NCI-H1930 (cell line): ENCODE measurements at regions not wholly inside any gene's neighbourhood (a gene's known extent, or its start where the extent isn't known, plus 50 kb on each side); places are given as distances from the start of the nearest gene placed in this dataset.

ENCODE experiments used
- DNase-seq, 2 experiments: peaks; one replicate each; lab custom pipeline; 2025; lab: John Stamatoyannopoulos, UW

DNA sequence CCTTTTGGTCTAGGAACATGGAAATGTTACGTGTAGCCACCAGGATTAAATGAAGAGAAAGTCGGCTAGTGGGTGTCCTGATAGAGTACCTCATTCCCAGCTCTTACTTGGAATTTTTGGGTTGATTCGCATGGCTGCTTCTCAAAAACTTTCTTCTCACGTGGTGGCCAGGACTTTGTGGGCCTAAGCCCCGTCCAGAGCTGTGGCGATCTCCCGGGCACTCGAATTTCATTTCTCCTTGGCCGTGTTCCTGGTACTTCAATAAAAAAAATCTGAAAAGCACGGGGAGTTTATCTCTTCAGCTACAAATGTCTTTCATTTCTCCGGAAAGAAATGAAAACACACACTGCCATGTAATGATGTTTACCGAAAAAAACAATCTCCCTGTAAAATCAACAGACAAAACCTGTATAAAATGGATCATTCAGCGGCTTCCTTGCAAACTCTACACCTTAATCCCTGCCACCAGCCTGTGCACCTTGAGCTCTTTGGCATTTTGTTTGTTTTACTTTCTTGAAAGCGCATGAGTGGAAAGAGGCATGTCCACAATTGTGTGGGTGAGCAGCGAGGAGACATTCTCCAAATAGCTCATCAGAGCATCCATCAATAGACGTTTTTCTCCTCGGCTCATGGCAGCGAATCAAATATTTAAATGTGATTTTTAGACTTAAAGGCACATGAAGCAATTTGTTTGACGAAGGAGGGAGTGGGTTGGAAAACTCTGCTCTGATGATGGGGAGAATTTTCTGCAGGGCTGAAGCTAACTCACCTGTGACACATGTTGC is 173.1 kb downstream of the TFAP2C start:
- DNase-seq, result no peak

DNA sequence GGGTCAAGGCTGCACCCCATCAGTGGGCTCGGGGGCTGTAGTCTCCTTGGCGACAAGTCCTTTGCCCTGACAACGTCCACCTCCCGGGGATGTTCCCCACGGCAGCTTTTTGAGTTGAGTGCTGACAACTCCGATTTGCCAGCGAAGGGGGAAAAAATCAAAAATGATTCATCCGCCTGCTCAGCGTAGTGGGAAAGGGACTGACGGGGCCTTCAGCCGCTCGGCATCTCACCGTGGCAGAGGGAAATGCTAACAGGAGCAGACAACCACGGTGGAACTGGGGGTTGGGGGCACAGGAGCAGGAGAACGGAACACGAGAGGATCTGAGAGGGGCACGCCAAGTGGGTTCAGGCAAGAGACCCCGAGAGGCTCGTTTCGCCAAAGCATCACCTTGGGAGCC is 173.7 kb downstream of the TFAP2C start:
- DNase-seq, result no peak

DNA sequence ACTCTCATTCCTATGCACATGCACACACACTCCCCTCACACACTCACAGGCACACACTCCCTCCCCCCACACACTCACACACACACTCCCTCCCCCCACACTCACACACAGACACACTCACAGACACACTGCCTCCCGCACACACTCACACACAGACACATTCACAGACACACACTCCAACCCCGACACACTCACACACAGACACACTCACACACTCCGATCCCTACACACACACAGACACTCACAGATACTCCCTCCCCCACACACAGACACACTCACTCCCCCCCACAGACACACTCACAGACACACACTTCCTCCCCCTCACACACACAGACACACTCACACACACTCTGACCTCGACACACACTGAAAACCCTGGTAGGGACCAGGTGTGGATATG is 176.2 kb downstream of the TFAP2C start:
- DNase-seq, result no peak

DNA sequence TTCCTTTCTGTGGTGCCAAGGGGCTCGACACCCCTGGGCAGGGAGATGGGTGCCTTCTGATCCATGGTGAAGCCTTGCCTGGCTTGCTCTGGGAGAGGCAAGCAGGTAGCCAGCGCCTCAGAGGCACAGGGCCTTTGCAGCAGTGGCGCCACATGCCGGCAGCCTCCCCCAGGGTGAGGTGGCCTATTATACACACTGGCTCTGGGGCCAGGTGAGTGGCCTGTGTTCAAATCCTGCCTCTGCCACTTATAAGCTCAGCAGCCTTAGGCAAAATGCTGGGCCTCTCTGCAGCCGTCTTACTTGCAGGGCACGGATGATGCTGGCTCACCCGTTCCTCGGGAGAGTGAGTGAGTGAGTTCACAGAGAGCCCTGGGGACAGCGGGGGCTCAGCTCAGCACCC is 176.9 kb downstream of the TFAP2C start:
- no peak for DNase-seq

DNA sequence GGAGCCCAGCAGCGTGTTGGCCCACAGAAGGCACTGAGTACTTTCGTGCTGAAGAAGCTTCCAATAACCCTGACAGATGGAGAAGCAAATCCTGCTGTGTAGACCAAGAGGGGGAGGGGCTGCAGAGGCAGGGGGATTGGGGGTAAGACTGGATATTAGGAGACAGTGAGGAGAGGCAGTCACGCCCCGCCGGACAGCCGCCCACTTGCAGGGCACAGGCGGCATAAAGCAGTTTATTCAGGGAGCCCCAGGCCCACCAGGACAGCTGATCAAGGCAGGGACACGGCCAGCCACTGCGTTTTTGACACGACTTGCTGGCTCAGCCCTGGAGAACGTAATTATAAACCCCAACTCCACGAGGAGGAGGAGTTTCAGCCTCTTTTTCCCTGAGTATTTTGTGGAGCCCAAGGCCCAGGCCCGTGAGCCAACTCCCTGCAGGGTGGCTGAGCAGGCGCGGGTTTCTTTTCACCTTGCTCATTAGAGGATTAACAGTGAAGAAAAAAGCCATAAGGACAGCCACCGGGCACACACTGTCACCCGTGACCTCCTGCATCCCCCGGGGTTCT is 177.9 kb downstream of the TFAP2C start:
- DNase-seq, result no peak

DNA sequence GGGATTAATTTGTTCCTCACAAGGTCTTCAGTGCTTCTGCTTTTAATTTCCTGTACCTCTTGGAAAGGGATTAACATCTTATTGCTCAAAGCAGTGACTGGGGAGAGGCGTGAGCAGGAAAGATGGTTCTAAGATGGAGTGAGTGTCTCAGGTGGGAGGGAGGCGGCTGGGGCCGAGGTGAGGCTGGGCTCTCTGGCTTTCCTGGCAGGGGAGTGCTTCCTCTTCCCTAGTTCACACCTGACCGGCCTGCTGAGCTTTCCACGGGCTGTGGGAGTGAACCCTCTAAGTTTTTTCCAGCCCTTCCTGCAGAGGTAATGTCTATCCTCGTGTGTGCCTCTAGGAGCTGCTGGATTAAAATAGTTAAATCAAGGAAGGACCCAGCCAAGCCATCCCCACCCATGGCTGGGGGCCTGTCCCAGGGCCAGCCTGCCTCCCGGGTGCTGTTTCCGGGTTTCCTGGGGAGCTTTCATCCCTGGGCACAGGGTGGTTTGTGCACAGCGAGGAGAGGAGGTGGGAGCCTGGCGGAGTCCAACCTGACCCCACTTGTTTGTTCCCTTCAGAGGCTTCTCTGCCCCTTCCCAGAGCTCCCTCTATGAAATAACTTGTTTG is 179.1 kb downstream of the TFAP2C start:
- no peak for DNase-seq

DNA sequence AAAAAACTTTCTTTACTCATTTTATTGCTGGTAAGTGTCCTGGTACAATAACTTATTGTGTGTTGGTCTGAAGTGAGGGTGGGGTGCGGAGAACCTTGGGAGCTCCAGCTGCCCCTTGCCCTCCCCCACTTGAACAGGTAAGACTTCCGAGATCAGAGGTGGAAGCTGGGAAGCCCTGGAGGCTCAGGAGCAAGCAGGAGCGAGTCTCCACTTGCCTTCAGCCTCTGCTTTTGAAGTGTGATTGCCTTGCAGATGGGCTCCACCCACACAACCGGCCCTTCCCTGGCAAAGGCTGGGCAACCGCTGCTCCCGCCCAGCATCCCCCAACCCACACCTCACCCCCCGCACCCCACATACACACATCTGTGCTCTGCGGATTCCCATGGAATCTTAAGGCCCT is 179.6 kb downstream of the TFAP2C start:
- no peak for DNase-seq

DNA sequence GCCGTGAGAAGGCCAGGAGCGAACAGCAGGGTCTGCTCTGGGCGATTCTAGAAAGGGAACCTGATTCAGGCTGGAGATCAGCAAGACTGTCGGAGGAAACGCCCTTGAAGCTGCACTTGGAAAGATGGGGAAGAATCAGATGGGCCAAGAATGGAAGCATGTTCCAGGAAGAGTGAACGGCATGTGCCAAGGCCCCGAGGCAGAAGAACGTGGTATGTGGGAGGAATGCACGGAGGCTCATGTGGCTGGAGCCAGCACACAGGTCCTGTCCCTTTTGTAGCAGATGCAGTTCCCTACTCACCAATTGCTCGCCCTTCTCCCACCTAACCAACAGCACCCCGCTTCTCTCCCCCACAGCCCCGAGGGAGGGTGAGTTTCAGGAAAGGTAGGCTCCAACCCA is 180.6 kb downstream of the TFAP2C start:
- no peak for DNase-seq

DNA sequence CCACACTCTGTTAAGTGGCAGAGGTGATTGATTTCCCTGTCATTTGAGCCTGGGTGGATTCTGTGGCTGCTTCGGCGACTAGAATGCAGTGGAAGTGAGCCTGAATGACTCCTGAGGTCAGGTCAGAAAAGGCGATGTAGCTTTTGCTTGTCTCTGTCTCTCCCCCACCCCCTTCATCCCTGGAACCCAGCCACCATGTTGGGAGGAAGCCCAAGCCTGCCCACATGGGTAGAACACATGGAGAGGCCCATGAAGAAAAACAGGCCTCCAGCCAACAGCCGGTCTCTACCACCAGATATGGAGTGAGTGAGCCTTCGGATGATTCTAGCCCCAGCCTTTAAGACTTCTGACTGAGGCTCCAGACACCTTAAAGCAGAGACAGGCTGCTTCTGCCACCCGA is 181.0 kb downstream of the TFAP2C start:
- no peak for DNase-seq

DNA sequence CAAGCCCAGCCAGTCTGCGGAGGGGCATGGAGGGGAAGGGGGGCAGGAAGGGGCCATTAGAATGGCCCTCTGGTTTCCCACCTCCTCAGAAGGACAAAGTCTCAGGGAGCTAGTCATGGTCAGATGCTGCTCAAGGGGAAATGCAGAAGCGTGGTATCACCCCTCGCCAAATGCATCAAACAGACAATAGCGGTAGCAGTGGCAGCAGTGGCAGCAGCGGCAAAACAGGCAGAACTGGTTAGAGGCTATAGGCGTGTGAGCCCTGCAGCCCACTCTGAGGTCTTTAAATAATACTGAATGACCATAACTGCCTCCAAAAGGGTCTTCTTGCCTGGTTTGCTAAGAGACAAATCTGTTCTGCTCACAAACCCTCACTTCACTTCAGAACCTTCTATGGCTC is 186.7 kb downstream of the TFAP2C start:
- no peak for DNase-seq

DNA sequence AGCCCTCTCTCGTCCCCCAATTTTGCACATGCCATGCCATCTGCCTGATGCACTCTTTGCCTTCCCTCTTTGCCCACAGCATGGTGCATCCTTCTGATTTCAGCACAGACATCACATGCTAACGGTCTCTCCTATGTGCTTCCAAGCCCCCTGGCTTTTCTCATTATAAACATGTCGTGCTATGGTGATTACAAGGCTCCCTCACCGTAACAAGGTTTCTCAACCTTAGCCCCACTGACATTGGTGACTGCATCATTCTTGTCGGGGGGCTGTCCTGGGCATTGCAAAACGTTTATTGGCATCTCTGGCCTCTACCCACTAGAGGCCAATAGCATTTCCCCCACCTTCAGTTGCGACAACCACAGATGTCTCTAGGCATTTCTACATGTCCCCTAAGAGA is 187.2 kb downstream of the TFAP2C start:
- DNase-seq, result no peak

DNA sequence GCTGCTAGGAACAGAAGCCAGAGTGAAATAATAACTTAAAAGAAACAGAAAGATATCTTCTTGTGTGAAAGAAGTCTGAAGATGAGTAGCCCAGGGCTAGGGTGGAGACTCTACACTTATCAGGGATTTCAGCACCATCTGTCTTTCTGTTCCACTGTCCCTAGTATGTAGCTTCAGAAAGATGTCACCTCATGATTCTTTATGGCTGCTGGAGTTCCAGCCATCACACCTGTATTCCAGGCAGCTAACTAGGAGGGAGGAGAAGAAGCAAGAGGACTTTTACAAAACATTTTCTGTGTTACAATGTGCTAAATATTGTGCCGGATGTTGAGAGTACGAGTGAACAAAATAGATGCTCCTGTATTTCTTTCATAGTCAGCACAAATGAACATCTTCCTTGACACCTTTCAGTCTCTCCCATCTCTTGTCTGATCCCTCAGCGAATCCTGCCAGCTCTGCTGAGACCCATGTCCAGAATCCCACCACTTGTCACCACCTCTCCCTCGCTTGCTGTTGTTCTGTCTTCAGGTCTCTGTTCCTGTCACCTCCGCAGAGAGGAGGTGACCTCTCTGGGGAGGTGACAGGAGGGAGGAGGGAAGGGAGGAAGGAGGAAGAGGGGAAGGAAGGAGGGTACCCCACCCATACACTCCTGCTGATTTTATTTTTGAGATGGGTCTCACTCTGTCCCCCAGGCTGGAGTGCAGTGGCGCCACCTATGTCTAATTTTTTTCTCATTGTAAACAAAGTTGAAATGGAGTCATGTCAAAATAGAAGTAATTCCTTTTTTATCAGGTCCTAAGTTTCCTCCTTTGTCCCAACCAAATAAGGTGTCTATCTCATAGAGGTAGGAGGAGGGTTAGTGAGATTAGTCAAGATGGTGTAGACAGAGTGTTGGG is 188.9 kb downstream of the TFAP2C start:
- no peak for DNase-seq

DNA sequence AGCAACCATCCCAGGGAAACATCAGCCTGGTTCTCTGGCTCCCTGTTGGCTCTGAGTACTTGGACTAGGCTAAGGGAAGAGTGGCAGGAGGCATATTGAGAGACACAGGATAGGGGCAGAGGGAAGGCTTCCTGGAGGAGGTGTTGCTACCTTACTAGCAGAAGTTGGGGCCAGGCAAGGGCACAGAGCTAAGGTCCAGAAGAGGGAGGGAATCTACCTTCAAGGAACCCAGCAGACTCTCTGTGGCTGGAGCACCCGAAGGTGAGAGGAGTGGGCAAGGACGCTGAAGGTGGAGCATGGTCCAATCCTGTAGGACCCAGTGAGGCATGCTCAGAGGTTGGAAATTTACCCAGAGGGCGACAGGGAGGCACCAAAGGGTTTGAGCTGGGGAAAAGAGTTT is 191.9 kb downstream of the TFAP2C start:
- DNase-seq, result no peak

DNA sequence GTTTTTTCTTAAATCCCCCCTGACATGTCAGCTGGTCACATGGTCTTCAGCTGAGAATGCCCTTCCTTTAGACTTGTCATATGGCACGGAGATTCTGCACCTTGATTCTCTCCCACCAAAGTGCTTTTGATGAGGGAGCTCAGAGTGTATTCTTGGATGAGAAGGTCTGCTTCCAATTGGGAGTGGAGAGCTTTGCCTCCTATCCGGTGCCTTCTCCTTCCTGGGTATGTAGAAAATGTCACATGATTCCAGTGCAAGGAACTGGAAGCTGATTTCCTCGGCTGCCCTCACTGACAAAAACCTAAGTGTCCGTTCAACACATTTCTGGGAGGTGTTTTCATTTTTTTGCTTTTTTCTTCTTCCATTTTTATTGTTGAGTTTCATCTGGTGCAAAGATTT is 197.2 kb downstream of the TFAP2C start:
- DNase-seq, result no peak

DNA sequence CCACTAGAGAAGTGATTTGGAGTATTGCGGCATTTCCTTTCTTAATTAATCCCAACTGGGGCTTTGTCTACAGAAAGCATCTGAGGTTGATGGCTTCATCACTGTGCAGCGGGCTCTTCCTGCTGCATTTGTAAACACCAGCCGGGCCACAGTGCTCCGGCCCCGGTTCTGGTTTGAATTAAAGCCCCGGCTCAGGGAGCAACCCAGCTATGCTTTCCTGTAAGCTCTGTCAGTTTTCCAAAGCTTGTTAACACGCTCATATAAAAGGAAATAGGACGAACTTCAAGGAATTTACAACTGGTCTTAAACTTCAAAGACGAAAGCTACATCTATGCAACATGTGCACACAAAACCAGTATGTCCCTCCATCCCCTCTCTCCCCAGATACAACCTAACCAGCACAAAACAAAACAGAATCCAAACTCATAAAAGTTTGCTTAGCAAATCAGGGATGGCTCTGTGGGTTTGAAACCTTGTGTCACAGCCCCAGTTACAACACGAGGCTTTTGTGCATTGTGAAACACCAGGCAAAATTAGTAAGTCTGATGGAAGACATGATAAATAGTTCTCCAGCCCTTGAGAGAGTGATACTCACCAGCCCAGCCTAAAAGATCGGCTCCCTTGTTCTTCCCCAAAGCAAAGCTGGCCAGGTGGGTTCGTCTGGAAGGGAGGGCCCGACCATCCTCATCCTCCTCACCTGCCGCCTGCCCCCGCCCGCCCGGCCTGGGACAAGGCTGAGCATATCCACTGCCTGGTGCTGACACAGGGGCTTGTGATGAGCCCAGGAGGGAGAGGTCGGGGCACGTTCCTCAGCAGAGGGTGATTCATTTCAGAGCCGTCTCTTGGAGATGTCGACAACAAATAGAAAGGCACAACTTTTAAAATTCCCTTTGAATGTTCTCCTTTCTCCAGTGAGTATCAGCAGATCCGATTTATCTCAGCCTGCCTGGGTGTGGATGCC is 197.9 kb downstream of the TFAP2C start:
- DNase-seq, result no peak

DNA sequence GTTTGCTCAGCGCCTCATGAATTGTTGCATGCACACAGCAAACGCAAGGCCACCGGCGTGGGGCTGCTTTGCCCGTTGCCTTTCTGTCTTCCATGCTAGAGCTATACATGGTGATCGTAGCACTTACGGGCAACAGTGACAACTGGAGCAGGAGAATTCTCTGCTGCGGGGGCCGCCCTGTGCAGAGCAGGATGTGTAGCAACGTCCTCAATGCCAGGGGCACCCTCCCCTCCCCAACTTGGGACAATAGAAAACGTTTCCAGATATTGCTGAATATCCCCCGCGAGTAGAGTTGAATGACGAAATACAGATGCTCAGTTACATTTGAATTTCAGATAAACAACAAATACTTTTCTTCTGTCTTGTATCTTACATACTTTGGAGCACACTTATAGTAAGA is 198.7 kb downstream of the TFAP2C start:
- DNase-seq, result no peak

DNA sequence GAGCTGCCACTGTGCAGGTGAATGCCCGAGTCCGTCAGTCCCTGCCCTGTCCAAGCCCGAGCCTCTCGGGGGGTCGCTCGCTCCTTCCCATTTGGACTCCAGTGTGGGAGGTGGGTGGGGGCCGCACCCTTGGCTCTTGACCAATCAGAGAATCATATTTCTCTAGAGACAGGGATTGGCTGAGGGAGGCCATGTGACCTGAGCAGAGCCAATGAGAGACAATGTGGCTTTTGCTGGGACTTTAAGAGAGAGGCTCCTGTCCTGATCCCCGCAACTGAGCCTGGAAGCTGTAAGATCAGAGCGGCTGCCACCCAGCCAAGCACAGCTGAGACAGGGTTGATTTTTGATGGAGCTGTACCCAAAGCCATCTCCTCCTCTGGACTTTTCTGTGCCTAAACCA is 199.3 kb downstream of the TFAP2C start:
- peak in 1 of 2 experiments; percentile 18 for DNase-seq

DNA sequence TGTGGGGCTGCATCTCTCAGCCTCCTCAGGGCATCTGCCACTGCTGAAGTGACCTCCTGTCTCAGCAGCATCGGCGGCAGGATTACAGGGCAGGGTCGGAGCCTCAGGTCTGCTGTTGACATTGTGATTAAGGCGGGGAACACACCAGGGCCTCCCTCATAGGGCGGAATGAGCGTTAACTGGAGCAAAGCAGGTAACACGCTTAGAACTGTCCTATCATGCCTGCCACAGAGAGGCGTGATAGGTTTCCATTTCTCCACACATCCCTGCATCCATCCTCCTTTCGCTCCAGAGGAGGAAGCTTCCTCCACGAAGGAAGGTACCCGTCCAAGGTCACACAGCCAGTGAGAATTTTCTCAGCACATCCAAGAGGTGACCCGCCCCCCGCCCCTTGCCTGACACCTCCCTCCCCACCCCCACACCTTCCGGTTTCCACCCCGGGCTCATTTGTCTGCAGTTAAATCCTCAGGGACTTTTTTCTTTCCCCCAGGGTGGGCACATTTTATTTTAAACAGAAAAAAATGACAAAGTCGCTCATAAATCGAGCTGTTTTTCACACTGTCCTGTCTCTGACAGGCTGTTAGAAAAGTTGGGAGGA is 200.8 kb downstream of the TFAP2C start:
- no peak for DNase-seq

DNA sequence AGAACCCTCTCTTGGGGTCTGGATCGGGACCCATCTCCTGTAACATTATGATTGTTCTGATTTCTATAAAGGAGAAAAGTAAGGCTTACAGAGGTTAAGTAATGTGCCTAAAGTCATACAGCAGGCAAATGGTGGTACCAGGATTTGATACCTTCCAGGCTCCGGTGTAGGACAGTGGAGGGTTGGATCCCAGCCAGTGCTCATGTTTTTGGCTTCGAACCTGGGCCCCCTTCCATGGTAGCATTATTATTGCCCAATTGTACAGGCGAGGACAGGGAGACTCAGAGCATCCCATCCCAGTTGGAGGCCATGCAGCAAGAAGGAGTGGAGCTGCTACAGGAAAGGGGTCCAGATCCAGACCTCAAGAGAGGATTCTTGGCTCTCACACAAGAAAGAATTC is 202.7 kb downstream of the TFAP2C start:
- no peak for DNase-seq

DNA sequence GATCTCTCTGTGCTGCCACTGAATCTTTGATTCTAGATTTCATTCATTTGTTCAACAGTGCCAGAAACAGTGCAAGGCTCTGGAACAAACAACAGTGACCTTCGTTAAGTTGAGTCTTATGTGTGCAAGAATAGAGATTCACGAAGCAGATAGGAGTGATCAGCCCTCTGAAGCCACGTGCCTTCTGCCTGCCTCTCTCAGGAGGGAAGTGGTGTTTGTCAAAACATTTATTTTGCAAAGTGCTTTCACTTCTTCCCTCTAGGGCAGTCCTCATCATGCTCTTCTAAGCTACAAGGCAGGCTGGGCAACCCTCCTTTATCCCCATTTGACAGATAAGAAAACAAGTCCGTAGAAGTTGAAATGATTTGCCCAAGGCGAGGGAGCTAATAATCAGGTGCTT is 204.3 kb downstream of the TFAP2C start:
- no peak for DNase-seq
